KMS-11 (cell line): ENCODE measurements at regions not wholly inside any gene's neighbourhood (a gene's known extent, or its start where the extent isn't known, plus 50 kb on each side); places are given as distances from the start of the nearest gene placed in this dataset.

ENCODE experiments used
- H2AFZ ChIP-seq: fragments of 200-600 bp; sonication (generic); 2 replicates; pipeline ENCODE4 v1.6.1; 2016; ENCODE audit warnings: antibody characterized with exemption, mixed run types, low read depth
- H3K27ac ChIP-seq: fragments of 200-600 bp; sonication (generic); 2 replicates; pipeline ENCODE4 v1.6.1; 2016; ENCODE audit warnings: mild to moderate bottlenecking, mixed run types
- H3K27me3 ChIP-seq: fragments of 200-600 bp; sonication (generic); 2 replicates; pipeline ENCODE4 v1.6.1; 2017; ENCODE audit warnings: mild to moderate bottlenecking, low read depth, mixed run types, moderate library complexity; ENCODE audit not compliant: insufficient read depth
- H3K36me3 ChIP-seq: fragments of 200-600 bp; sonication (generic); 2 replicates; pipeline ENCODE4 v1.6.1; 2017; ENCODE audit warnings: mild to moderate bottlenecking, mixed run types; ENCODE audit not compliant: insufficient read depth
- H3K4me1 ChIP-seq: fragments of 200-600 bp; sonication (generic); 2 replicates; pipeline ENCODE4 v1.6.1; 2016; ENCODE audit warnings: mild to moderate bottlenecking, low read depth, mixed run types; ENCODE audit not compliant: poor library complexity, severe bottlenecking
- H3K4me2 ChIP-seq: fragments of 200-600 bp; sonication (generic); 2 replicates; pipeline ENCODE4 v1.7.0; 2016; ENCODE audit warnings: mild to moderate bottlenecking, mixed run types
- H3K4me3 ChIP-seq: fragments of 200-600 bp; sonication (generic); IDR thresholded peaks from 2 replicates; pipeline ENCODE4 v1.6.1; 2017; ENCODE audit warnings: low read depth, low read length, mixed read lengths; ENCODE audit not compliant: insufficient read depth
- H3K79me2 ChIP-seq: fragments of 200-600 bp; sonication (generic); 2 replicates; pipeline ENCODE4 v1.6.1; 2016; ENCODE audit warnings: low read depth, mixed run types; ENCODE audit not compliant: insufficient read depth
- H3K9ac ChIP-seq: fragments of 200-600 bp; sonication (generic); 2 replicates; pipeline ENCODE4 v1.6.1; 2016; ENCODE audit warnings: mild to moderate bottlenecking, mixed run types
- H4K20me1 ChIP-seq: fragments of 200-600 bp; sonication (generic); 2 replicates; pipeline ENCODE4 v1.6.1; 2016; ENCODE audit warnings: mild to moderate bottlenecking, mixed run types; ENCODE audit not compliant: insufficient read depth
- CTCF ChIP-seq: fragments of 200-600 bp; sonication (generic); conservative IDR thresholded peaks from 2 replicates; pipeline ENCODE4 v1.6.1; 2017; ENCODE audit warnings: low read depth, mild to moderate bottlenecking, antibody characterized with exemption, low read length, moderate library complexity, mixed read lengths

GRCh38 chr19:30695171-30695875 is 323.1 kb downstream of the ZNF536 start:
- Histone ChIP-seq H3K36me3 (no peaks in the 10 kb centered on the region), H3K27ac (no peak overlapping the region), H3K4me2 (no peak overlapping the region), H4K20me1 (no peaks in the 10 kb centered on the region), H3K27me3 (no peaks in the 10 kb centered on the region), H3K9ac (no peak overlapping the region), H2AFZ (no peak overlapping the region), H3K4me1 (no peaks in the 10 kb centered on the region), H3K79me2 (no peaks in the 10 kb centered on the region), H3K4me3 (no peak overlapping the region)
- peak; percentile 34; the same call in 1 of the 2 replicates for TF ChIP-seq CTCF

GRCh38 chr19:30694156-30694755 is 322.1 kb downstream of the ZNF536 start:
- Histone ChIP-seq H3K4me1 (no peaks in the 10 kb centered on the region), H3K4me3 (no peak overlapping the region), H3K36me3 (no peaks in the 10 kb centered on the region)

GRCh38 chr19:30692879-30693503 is 320.8 kb downstream of the ZNF536 start:
- H2AFZ ChIP-seq: no peak overlapping the region
- no peak overlapping the region for H3K9ac ChIP-seq
- H3K4me3 ChIP-seq: no peak overlapping the region
- no peak for TF ChIP-seq CTCF
- H3K79me2 ChIP-seq: no peaks in the 10 kb centered on the region
- H3K27ac ChIP-seq: no peak overlapping the region
- H3K4me2 ChIP-seq: no peak overlapping the region
- no peaks in the 10 kb centered on the region for H4K20me1 ChIP-seq
- no peaks in the 10 kb centered on the region for H3K36me3 ChIP-seq
- H3K4me1 ChIP-seq: no peaks in the 10 kb centered on the region
- no peaks in the 10 kb centered on the region for H3K27me3 ChIP-seq

More at GRCh38 chr19:30694156-30694755, 322.1 kb downstream of the ZNF536 start:
- TF ChIP-seq CTCF: no peak
- Histone ChIP-seq H4K20me1 (no peaks in the 10 kb centered on the region), H2AFZ (no peak overlapping the region), H3K79me2 (no peaks in the 10 kb centered on the region), H3K27ac (no peak overlapping the region), H3K9ac (no peak overlapping the region), H3K27me3 (no peaks in the 10 kb centered on the region), H3K4me2 (no peak overlapping the region)

- Histone ChIP-seq H3K79me2 (no peaks in the 10 kb centered on the region), H3K4me2 (no peak overlapping the region), H3K27ac (no peak overlapping the region), H3K36me3 (no peaks in the 10 kb centered on the region), H3K4me3 (no peak overlapping the region), H3K27me3 (no peaks in the 10 kb centered on the region), H4K20me1 (no peaks in the 10 kb centered on the region), H2AFZ (no peak overlapping the region), H3K9ac (no peak overlapping the region), H3K4me1 (no peaks in the 10 kb centered on the region)
- no peak for TF ChIP-seq CTCF
Observed at GRCh38 chr19:30692181-30692811, 320.1 kb downstream of the ZNF536 start.
